GM18520 (cell line): ENCODE measurements at regions not wholly inside any gene's neighbourhood (a gene's known extent, or its start where the extent isn't known, plus 50 kb on each side); places are given as distances from the start of the nearest gene placed in this dataset.
"Not testable (repeated sequence)": the region's sequence is repeated elsewhere in the genome, so short reads cannot be mapped to it uniquely, and the experiment has no call there.

Experiments used
- ATAC-seq: cut with Tn5 transposase; IDR thresholded peaks from one replicate; pipeline ENCODE4 v1.9.1; 2021; ENCODE audit not compliant: unreplicated experiment

DNA sequence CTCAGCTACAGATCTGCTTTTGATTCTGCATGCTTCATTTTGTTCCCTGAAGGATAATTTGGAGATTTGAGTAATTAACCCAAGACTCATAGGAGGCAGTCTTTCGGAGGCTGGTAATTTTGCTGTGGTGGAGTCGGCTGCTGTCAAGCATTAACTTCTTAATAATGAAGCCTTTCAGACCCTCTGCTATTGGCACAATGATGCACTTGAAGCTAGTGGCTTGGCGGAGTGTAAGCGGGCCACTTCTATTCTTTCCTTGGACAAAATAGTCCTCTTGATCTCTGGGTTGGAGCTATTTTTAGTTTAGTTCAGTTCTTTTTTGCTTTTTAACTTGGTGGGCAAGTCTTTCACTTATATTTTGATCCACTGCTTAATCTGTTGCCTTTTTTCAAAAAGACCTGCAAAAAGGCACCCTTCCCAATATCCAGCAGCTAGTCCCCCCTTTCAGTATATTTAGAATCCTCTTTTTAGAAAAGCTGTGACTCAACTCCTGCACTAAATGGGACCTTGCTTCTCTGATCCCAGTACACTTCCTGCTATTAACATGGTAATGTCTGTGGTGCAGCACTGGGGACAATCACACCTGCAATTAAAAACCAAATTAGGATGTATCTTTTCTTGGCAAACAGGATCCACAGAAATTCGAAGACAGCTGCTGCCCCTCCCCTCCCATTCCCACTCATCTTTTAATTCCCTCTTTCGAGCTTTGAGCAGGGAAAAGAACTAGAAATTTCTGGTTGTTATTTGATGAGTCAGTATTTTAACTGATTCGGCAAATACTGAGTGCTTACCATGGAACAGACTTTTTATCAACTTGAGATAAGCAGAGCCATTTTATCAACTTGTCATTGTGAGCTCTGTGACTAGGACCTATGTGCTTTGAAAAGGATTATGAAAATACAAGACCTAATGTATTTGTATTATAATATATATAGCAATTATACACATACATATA lies 169.4 kb upstream of the ANKRD55 start:
- ATAC-seq: no peak

DNA sequence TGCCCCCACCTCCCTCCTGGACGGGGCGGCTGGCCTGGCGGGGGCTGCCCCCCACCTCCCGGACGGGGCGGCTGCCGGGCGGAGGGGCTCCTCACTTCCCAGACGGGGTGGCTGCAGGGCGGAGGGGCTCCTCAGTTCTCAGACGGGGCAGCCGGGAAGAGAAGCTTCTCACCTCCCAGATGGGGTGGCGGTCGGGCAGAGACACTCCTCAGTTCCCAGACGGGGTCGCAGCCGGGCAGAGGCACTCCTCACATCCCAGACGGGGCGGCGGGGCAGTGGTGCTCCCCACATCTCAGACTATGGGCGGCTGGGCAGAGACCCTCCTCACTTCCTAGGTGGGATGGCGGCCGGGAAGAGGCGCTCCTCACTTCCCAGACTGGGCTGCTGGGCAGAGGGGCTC lies 164.7 kb upstream of the ANKRD55 start:
- ATAC-seq: not testable (repeated sequence)

DNA sequence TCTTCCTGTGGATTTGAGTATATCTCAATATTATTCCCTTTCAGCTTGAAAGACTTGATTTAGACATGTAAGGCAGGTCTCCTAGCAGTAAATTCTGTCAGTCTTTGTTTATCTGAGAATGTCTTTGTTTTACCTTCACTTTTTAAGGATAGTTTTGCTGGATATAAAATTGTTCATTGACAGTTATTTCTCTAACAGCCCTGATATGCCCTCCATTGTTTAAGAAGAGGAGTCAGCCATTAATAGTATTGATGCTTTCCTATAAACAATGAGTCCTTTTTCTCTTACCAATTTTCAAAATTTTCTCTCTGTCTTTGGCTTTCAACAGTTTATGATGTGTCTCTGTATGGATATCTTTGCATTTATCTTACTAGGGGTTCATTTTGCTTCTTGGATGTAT lies 163.5 kb upstream of the ANKRD55 start:
- no peak for ATAC-seq

DNA sequence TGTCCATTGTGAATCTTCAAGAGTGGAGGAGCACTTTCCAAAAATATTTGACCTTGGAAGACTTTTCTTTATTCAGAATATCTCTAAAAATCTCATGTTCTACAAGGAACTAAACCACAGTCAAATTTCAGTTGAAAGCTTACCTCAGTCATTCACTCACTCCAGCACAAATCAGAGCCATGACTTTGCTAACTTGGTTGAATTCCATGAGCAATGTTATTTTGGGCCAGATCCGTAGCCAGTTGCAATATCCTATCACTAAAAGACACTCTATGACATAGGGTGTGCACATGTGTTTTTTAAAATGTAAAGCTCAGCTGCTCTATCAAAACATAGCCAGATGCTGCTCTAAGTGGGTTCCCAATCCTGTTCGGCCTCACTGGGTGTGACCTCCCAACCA lies 156.1 kb upstream of the ANKRD55 start:
- ATAC-seq: no peak

DNA sequence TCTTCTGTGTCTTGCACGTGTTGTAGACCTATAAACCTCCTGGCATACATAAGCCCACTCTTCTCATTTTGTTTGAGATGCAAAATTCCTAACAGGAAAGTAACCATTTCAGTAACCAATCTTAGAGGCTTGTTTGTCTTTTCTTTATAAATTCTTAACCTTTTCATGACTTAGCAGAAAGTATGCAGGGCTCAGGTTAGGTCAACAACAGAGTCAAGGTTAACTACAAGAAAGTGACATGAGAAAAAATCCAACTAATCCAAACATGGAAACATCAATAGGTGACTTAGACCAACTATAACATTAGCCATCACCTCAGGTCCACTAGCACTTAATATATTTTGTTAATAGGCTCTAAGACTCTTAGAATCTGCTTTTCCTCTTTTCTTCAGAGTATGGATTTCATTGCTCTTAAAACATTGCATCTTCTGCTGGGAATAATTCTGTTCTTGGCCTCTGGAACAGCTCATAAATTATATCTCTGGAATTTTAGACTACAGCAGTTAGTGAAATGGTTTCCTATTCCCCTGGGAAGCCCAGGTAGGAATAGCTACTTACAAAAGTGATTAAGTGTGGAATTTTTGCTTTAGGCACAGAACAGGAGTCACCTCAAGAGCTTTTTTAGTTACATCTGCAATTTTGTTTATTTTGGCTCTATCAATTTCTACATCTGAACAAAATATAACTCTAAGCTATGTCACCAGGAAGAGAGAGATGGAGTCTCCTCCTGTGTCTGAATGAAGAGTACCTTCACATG lies 155.3 kb upstream of the ANKRD55 start:
- ATAC-seq: no peak

DNA sequence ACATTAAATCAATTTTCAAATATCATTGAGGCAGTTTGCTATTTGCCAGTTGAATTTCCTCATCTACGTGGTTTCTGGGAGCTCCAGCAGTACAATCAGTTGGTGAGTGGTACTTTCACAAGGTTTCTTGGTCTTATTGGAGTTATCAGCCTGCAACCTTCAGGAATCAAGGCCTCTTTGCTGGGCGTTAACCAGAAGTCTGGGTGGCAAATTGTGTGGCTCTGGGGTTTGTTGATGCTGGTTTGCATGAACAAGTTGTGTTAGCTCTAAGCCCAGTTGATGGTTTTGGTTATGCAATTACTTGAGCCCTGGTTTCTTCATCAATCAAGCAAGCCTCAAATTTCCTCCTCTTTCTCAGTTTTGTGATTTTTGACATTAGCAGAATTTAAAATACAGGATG lies 152.9 kb upstream of the ANKRD55 start:
- ATAC-seq: no peak

DNA sequence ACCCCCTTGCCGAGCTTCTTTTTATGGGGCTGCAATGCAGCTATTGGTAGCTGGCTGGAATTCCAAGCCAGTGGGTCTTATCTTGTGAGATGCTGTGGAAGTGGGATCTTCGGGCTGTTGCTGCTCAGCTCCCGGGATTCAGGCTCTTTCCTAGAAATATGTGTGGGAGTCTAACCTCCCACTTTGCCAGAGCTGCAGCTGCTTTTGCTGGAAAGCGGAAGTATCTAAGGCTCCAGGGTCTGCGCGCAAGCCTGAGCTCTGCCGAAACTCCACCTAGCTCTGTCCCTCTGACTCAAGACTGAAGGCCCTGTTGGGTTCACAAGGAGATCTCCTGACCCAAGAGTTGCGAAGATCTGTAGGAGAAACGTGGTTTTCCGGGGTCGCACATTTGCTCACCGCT lies 151.1 kb upstream of the ANKRD55 start:
- ATAC-seq: no peak

DNA sequence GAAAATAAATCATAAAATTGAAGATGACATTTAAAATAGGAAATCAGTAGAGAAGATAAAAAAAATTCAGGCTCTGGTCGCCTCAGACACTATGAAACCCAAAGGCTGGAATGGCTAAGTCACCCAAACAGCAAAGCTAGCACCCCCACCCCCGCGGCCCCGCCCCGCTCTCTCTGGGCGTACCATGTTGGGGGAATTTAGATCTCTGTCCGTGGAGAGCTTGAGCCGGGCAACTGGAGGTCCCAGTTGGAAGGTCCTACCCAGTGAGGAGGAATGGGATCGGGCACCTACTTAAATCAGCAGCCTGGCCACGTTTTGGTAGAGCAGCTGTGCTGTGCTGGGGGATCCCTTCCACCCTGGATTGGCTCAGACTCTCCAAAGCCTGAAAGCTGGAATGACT lies 150.6 kb upstream of the ANKRD55 start:
- ATAC-seq: no peak

DNA sequence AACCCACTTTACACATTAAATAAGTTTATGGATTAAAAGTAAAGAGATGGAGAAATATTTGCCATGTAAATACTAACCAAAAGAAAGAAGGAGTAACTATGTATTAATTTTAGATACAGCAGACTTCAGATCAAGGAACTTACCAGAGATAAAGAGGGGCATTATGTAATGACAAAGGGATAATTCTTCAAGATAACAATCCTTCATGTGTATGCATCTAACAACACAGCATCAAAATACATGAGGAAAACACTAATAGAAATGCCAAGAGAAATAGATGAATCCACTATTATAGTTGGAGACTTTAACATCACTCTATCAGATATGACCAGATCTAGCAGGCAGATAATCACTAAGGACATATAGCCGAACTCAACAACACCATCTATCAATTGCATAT lies 149.8 kb upstream of the ANKRD55 start:
- no peak for ATAC-seq

DNA sequence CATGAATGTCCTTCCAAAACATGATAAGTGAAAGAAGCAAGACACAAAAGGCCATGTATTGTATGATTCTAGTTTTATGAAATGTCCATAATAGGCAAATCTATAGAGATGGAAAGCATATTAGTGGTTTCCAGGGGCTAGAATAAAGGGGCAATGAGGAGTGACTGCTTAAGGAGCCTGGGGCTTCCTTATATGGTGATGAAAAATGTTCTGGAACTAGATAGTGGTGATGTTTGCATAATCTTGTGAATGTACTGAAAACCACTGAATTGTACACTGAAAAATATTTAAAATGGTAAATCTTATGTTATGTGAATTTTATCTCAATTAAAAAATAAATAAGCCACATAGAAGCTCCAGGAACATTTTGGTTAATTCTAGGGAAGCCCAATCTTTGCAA lies 144.4 kb upstream of the ANKRD55 start:
- ATAC-seq: no peak

DNA sequence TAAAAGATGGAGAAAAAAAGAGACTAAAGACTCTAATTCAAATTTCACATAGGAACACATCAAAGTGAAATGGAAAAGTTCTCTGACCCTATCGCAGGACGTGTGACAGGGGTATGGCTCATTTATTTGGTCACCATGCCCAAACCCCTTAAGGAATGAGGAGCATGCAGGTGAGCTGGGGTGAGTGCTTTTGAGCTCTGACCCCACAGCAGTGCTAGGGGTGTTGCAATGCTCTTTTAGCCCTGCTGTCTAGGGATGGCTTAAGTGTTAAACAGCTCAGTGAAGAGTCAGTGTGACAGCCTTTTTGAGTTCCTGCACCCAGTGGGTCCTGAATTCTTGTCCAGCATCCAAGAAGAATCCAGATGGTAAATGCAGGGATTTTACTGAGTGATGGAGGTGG lies 143.0 kb upstream of the ANKRD55 start:
- ATAC-seq: no peak

DNA sequence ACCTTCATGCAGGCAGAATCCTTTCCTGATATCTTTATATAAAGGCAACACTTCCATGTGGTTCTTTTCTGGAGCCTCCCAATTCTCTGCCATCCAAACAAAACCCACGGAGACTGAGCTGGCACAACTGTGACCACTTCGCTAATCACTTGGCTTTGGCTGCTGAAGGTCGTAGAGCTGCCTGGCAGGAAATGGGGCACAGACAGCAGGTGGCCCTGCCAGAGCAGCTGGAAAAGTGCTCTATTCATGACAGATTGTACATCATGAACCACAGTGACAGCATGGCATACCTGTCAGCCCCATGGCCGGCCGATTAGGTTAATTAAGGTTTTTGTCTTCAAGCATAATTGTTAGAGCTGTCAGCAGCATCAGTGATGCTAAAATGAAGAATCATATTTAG lies 141.9 kb upstream of the ANKRD55 start:
- no peak for ATAC-seq

DNA sequence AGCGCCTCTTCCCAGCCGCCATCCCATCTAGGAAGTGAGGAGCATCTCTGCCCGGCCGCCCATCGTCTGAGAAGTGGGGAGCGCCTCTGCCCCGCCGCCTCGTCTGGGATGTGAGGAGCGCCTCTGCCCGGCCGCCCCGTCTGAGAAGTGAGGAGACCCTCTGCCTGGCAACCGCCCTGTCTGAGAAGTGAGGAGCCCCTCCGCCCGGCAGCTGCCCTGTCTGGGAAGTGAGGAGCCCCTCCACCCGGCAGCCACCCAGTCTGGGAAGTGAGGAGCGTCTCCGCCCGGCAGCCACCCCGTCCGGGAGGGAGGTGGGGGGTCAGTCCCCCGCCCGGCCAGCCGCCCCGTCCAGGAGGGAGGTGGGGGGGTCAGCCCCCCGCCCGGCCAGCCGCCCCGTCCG lies 139.4 kb upstream of the ANKRD55 start:
- not testable (repeated sequence) for ATAC-seq

DNA sequence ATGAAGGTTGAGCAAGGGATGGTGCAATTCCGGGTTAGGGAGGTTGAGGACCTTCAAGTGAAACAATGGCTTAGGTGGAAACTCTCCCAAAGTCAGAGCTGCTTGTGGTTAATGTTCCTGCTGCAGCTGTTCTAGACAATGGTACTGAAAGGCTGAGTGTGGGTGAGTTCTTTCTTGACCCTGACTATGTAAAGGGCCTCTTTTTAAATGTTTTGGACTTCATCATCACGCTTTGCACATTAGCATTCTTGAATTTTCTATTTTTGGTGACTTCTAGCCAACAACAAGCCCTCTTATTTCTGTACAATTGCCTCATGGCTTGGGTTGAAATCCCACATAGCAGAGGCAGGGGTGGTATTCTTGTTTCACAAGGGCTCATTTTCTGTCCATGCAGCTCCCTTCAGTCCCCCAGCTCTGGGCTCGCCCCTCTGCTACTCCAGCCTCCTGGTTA lies 136.3 kb upstream of the ANKRD55 start:
- ATAC-seq: no peak

DNA sequence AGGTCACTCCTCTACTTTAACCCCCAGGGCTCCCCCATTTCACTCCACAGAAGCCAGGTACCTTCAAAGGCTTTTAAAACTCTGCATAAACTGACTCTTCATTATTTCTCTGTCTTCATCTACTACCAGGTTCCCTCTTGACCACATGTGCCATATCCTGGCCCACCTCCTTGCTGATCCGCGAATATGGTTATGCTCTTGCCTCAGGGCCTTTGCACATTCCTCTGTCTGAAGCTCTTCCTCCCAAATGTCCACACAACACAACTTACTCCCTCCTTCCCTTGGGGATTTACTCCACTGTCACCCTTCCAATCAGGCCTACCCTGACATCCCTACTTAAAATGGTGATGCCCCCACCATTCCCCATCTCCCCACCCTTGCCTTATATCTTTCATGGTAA lies 134.6 kb upstream of the ANKRD55 start:
- no peak for ATAC-seq

DNA sequence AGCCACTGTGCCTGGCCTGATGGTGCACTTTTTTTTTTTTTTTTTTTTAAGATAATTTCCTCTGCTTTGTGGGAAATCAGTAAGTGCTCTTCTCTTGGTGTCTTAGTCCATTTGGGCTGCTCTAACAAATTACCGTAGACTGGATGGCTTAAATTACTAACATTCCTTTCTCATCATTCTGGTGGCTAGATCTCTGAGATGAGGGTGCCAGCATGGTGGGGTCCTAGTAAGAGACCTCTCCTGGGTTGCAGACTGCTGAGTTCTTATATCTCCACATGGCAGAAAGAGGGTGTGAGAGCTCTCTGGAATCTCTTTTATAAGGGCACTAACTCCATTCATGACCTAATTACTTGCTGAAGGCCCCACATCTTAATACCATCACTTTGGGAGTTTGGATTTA lies 133.9 kb upstream of the ANKRD55 start:
- ATAC-seq: no peak

DNA sequence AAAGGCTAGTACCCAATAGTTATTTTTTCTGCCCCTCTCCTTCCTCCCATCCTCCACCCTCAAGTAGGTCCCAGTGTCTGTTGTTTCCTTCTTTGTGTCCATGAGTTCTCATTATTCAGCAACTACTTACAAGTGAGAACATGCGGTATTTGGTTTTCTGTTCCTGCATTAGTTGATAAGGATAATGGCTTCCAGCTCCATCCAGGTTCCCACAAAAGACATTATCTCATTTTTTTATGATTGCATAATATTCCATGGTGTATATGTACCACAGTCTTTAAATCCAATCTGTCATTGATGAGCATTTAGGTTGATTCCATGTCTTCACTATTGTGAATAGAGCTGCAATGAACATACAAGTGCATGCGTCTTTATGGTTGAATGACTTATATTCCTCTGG lies 128.3 kb upstream of the ANKRD55 start:
- no peak for ATAC-seq

DNA sequence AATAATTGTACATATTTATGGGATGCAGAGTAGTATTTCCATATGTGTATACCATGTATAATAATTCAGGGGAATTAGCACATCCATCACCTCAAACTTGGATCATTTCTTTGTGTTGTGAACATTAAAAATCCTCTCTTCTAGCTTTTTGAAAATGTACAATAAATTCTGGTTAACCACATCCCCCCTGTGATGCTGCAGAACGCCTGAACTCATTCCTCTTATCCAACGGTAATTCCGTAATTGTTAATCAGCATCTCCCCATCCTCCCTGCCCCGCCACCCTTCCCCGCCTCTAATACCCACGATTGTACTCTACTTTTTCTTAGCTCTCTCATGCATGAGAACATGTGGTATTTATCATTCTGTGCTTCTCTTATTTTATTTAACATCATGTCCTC lies 127.7 kb upstream of the ANKRD55 start:
- ATAC-seq: no peak

DNA sequence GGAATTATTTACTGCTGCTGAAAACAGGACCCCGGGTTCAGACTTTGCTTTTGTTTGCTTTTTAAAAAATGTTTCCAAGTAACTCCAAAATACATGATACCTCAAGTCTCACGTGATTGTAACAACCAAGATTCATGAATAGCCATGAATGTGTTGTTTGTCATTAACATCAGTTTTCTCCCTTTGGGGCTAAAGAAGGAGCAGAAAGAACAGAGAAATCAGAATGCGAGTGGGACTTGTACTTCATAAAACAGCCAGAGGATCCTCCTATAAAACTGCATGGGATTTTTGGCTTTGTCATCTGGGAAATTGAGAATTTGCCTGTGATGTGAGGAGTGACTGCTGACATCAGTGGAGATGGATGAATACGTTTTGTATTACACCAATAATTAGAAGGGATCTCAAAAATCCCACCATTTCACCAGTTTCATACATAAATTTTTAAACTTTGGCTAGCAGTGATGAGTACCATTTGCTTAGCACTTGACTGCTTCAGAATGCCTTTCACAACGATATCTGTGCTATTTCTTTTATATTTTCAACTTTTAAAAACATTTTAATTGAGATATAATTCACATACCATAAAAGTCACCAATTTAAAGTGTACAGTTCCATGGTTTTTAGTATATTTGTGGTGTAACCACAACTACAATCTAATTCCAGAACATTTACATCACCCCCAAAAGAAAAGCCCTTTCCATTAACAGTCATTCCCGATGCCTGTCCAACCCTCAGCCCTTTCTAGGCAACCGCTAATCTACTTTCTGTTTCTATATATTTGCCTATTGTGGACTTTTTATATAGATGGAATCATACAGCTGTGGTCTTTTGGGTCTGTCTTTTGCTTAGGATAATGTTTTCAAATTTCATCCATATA lies 126.9 kb upstream of the ANKRD55 start:
- ATAC-seq: no peak

DNA sequence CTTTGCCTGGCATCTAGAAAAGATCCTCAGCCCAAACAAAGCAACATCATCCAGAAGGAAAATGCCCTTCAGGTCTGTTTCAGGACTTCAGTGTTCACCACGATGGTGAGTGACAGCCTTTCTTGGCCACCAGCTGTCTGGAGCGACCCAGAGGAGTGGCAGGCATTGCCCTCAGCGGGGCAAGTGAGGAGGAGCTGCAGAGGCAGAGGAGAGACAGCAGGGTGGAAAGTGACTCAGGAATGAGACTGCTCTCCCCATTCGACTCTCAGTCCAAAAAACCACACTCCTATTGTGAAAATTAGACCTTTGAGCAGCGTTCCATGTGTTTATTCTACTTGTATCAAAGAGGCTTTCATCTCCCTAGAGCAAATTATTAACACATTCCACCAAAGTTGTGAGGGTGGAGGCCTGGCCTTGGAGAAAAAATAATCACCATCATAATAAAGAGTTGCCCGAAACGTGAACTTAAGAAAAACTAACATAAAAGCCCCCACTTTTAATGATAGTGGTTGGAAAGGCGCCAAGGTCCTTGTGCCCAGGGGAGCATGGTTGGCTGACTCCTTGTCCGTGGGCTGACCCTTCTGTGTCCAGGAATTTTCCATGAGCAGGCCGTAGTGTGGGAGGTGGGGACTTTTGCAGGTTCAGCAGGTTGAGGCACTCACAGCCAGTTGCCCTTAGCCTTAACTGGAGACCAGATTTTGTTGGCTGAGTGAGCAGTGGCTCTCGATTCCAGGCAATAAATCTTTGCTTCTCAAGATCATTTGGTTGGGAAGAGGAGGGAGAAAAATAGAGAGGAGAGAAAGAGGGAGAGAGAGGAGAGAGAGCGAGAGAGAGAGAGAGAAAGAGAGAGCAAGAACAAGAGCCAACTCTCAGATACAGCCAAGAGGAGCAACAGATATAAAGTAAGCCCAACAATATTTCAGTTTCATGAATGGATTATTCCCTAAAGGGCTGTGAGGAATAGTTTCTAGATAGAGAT lies 125.9 kb upstream of the ANKRD55 start:
- no peak for ATAC-seq
